ENCODE measurements at regions not wholly inside any gene's neighbourhood (a gene's known extent, or its start where the extent isn't known, plus 50 kb on each side); places are given as distances from the start of the nearest gene placed in this dataset.

DNA sequence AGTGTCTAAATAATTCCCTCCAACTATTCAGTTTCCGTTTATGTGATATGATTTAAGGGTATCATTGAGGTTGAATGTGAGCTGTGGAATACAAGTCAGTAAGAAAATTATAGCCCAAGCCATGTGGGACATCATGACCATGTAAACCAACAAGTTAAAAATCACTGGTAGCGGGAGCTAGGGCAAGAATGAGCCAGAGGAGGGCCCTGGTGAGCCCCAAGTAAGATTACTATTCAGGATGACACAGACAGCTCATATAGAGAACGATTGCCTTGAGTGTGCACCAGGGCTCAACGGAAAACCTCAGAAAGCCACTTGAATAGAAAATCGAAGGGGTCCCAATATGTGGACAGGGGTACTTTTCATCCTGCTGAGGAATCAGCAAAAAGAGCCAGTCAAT is 87.8 kb upstream of the RBMS1 start:
- WGBS, 4 donors, result 74 to 81% (median 76%) methylated on average over 5 of the region's 5 CpGs
- intact Hi-C loops (cut with DNase I), result no loop called here
- Histone ChIP-seq H3K36me3 (replicated peaks in 1 of 2) (no peaks in the 10 kb centered on the region), H3K4me3 (no peak overlapping the region), H3K9me3 (replicated peaks in 1 of 3) (no peaks in the 10 kb centered on the region), H3K4me1 (replicated peaks in 1 of 2) (peaks cover 11 to 18% of the 10 kb centered on the region in 2 donors), H3K27ac (no peak overlapping the region), H3K27me3 (no peaks in the 10 kb centered on the region)
- DNase-seq, result no peak
- no peak for TF ChIP-seq POLR2A (IDR thresholded peaks at IDR 0.05)
- TF ChIP-seq, protein P1, sequence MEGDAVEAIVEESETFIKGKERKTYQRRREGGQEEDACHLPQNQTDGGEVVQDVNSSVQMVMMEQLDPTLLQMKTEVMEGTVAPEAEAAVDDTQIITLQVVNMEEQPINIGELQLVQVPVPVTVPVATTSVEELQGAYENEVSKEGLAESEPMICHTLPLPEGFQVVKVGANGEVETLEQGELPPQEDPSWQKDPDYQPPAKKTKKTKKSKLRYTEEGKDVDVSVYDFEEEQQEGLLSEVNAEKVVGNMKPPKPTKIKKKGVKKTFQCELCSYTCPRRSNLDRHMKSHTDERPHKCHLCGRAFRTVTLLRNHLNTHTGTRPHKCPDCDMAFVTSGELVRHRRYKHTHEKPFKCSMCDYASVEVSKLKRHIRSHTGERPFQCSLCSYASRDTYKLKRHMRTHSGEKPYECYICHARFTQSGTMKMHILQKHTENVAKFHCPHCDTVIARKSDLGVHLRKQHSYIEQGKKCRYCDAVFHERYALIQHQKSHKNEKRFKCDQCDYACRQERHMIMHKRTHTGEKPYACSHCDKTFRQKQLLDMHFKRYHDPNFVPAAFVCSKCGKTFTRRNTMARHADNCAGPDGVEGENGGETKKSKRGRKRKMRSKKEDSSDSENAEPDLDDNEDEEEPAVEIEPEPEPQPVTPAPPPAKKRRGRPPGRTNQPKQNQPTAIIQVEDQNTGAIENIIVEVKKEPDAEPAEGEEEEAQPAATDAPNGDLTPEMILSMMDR (IDR thresholded peaks at IDR 0.05), result no peak

DNA sequence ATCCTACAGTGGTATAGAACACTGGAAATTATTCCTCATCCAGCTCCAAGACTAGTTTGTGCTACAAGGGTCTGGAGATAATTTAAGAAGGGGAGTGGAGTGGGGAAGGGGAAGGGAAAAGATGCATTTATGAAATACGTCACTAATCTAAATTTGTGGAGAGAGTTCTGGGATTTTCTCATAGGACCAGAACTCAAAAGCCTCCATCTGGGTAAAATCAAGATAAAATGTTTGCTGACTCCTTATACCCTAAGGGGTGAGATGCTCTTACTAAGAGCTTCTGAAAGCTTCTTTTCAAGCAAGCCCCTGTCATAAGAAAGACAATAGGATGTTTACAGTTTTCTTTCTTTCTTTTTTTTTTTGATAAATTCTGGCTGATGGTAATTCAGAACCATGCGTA is 88.5 kb upstream of the RBMS1 start:
- Histone ChIP-seq H3K9me3 (replicated peaks in 1 of 3) (no peaks in the 10 kb centered on the region), H3K4me1 (replicated peaks in 1 of 2) (peaks cover 11 to 18% of the 10 kb centered on the region in 2 donors), H3K27ac (no peak overlapping the region), H3K36me3 (replicated peaks in 1 of 2) (no peaks in the 10 kb centered on the region), H3K27me3 (no peaks in the 10 kb centered on the region), H3K4me3 (no peak overlapping the region)
- intact Hi-C loops (cut with DNase I), result no loop called here
- 87 to 91% (median 90%) methylated on average over 2 of the region's 2 CpGs for WGBS, 4 donors
- no peak for DNase-seq
- TF ChIP-seq, protein P1 (IDR thresholded peaks at IDR 0.05), result no peak
- no peak for TF ChIP-seq POLR2A (IDR thresholded peaks at IDR 0.05)

DNA sequence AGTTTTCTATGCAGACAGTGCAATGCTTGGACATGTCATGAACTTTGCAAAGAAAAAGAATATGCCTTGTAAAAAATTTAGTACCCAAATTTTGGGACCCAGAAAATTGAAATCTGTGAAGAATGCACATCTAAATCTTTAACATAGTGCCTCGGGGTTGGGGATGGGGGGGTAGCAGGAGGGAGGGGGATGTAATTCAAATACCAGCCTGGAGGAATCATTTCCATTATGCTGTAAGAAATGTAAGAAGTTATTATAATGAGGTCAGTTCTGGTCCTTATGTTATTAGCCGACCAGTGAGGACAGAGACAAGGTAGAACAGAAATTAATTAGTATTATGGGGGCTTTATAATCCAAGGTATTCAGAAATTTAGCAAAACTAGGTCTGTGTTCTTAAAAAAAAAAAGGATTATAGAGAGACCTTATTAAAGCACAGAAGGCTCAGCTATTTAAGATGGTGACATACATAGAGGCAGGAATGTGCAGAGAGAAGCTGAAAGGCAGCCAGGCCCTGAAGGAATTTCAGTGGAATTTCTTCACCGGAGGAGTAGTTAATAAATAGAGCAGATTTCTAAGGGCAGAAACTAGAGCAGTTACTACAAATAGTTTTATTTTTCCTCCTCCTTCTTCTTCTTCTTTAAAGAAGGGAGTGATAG is 89.0 kb upstream of the RBMS1 start:
- no peaks in the 10 kb centered on the region for H3K27me3 ChIP-seq
- H3K4me1 ChIP-seq (replicated peaks in 1 of 2), result peaks cover 11 to 18% of the 10 kb centered on the region in 2 donors
- H3K4me3 ChIP-seq, result no peak overlapping the region
- peak in 5 of 7 donors; percentile 21 to 63 (median 28) for DNase-seq
- no peak for TF ChIP-seq POLR2A (IDR thresholded peaks at IDR 0.05)
- TF ChIP-seq, protein P1 (IDR thresholded peaks at IDR 0.05), result no peak
- peak overlapping the region in 2 of 5 donors; percentile 3 to 72 for H3K27ac ChIP-seq
- H3K36me3 ChIP-seq (replicated peaks in 1 of 2), result no peaks in the 10 kb centered on the region
- 54 to 74% (median 66%) methylated on average over 3 of the region's 3 CpGs for WGBS, 4 donors
- H3K9me3 ChIP-seq (replicated peaks in 1 of 3), result no peaks in the 10 kb centered on the region
- intact Hi-C loops (cut with DNase I), result no loop called here

DNA sequence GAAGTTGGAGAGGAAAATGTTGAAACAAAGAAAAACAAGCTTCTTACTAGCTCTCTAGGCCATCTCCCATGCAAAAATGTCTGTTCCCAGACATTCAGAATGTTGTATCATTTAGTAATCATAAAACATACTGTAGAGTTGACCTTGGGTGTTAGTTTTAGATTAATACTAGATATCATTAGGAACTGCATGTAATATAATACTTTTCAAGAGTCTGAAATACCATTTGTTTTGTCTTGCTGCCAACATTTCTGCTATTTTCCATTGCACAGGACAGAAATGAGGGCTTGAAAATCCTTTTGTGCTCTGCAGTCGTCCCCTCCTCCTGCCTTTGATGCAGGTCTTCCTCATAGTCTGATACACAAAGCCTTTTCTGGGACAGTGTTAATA is 89.5 kb upstream of the RBMS1 start:
- intact Hi-C loops (cut with DNase I), result no loop called here
- Histone ChIP-seq H3K36me3 (replicated peaks in 1 of 2) (no peaks in the 10 kb centered on the region), H3K27me3 (no peaks in the 10 kb centered on the region), H3K27ac (peak overlapping the region in 2 of 5 donors; percentile 3 to 72), H3K4me3 (no peak overlapping the region), H3K9me3 (replicated peaks in 1 of 3) (no peaks in the 10 kb centered on the region), H3K4me1 (replicated peaks in 1 of 2) (peaks cover 11 to 18% of the 10 kb centered on the region in 2 donors)
- 24 to 28% (median 25%) methylated on average over 1 of the region's 1 CpG for WGBS, 4 donors
- no peak for TF ChIP-seq POLR2A (IDR thresholded peaks at IDR 0.05)
- TF ChIP-seq, protein P1 (IDR thresholded peaks at IDR 0.05), result no peak
- peak in 3 of 7 donors; percentile 15 to 18 (median 18) for DNase-seq
